ENCODE measurements at regions not wholly inside any gene's neighbourhood (a gene's known extent, or its start where the extent isn't known, plus 50 kb on each side); places are given as distances from the start of the nearest gene placed in this dataset.

DNA sequence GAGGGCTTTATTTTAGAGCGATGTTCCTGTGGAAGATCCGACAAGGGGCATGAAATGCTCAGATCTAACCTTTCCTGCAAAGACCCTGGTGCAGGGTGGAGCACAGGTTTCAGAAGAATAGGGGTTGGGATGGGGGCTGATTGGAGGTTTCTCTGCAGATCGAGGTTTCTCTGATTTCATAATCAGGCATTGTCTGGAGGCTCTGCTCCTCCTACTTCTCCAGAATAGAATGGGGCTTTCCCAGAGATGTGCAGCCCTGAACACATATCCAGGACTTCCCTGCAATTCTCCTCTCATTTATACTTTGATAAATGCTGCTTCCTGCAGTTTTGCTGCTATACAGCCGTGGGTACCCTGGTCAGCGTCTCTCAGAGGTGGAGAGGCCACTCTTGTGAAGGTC lies 397.6 kb upstream of the BOD1L1 start:
- H3K4me3 ChIP-seq (ENCODE audit: low read depth, low read length), result no peak overlapping the region
- no peak for DNase-seq (ENCODE audit: low read depth, low spot score)
- POLR2A ChIA-PET, result no interaction called here
- CTCF ChIA-PET, result no interaction called here
- H3K9me3 ChIP-seq (ENCODE audit: control insufficient read depth, insufficient read depth, low read length), result no peaks in the 10 kb centered on the region
- TF ChIP-seq, protein P1, sequence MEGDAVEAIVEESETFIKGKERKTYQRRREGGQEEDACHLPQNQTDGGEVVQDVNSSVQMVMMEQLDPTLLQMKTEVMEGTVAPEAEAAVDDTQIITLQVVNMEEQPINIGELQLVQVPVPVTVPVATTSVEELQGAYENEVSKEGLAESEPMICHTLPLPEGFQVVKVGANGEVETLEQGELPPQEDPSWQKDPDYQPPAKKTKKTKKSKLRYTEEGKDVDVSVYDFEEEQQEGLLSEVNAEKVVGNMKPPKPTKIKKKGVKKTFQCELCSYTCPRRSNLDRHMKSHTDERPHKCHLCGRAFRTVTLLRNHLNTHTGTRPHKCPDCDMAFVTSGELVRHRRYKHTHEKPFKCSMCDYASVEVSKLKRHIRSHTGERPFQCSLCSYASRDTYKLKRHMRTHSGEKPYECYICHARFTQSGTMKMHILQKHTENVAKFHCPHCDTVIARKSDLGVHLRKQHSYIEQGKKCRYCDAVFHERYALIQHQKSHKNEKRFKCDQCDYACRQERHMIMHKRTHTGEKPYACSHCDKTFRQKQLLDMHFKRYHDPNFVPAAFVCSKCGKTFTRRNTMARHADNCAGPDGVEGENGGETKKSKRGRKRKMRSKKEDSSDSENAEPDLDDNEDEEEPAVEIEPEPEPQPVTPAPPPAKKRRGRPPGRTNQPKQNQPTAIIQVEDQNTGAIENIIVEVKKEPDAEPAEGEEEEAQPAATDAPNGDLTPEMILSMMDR (IDR thresholded peaks at IDR 0.05; ENCODE audit: low read depth, low read length), result no peak
- no peak overlapping the region for H3K27ac ChIP-seq (ENCODE audit: low read depth, low read length)
- H3K27me3 ChIP-seq (ENCODE audit: control insufficient read depth, insufficient read depth, low read length), result no peaks in the 10 kb centered on the region

DNA sequence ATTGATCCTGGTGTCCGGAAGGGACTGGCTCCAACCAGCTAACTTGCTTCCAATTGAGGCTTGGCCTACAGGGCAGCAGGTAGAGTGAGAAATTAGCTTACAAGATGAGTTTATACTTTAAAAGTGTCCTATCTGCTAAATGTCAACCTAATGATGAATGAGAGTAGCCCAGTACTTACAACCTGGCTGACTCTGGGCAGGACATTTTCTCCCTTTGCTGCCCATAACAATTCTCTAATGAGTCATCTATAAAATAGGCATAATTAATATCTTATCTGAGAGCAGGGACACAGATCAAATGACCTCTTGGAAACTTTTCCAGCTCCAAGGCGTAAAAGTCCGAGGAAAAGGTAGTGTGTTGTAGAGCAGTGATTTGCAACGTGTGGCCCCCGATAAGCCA lies 398.4 kb upstream of the BOD1L1 start:
- TF ChIP-seq, protein P1 (IDR thresholded peaks at IDR 0.05; ENCODE audit: low read depth, low read length), result no peak
- no peak overlapping the region for H3K27ac ChIP-seq (ENCODE audit: low read depth, low read length)
- CTCF ChIA-PET, result no interaction called here
- H3K27me3 ChIP-seq (ENCODE audit: control insufficient read depth, insufficient read depth, low read length), result no peaks in the 10 kb centered on the region
- H3K4me3 ChIP-seq (ENCODE audit: low read depth, low read length), result no peak overlapping the region
- H3K9me3 ChIP-seq (ENCODE audit: control insufficient read depth, insufficient read depth, low read length), result no peaks in the 10 kb centered on the region
- DNase-seq (ENCODE audit: low read depth, low spot score), result no peak
- POLR2A ChIA-PET, result no interaction called here

DNA sequence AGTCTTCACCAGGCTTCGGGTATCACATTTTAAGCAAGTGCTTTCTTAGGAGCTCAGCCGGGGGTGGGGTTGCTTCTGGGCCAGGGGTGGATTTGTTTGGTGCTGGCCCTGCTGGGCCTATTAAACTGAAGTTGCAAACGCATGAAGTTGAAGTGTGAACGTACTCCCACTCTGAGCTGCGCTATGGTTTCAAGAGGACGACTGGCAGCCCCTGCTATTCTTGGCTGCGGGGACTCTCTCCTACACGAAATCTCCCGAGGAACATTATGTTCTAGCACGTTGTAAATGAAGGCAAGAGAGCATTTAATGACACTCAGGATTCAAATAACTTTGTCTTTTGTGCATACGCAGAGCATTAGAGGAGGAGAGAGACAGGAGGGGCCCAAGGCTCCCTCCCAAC lies 401.3 kb upstream of the BOD1L1 start:
- CTCF ChIA-PET, result no interaction called here

DNA sequence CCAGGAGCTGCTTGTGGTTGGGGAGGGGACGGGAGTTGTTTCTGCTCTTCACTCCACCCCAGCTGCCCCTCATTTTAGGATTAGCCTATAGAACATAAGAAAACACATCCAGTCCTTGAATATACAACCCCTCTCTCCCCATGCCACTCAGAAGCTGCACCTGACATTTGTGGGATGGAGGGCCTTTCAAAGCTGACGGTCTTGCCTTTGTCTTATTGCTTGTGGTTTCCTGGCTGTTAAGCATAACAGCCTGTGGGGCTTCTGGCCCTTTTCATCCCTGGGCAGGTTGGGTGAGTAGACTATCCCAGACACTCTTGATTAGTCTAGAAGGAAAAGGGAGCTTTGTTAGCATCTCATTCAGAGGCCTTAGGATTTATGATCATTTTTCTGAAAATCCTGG lies 407.6 kb upstream of the BOD1L1 start:
- Histone ChIP-seq H3K27me3 (ENCODE audit: control insufficient read depth, insufficient read depth, low read length) (no peaks in the 10 kb centered on the region), H3K9me3 (ENCODE audit: control insufficient read depth, insufficient read depth, low read length) (no peaks in the 10 kb centered on the region), H3K4me3 (ENCODE audit: low read depth, low read length) (no peak overlapping the region), H3K27ac (ENCODE audit: low read depth, low read length) (no peak overlapping the region)
- no peak for DNase-seq (ENCODE audit: low read depth, low spot score)
- TF ChIP-seq, protein P1 (IDR thresholded peaks at IDR 0.05; ENCODE audit: low read depth, low read length), result no peak
- ChIA-PET POLR2A (no interaction called here), CTCF (no interaction called here)

More for the DNA sequence above, 401.3 kb upstream of the BOD1L1 start:
- no peak for DNase-seq (ENCODE audit: low read depth, low spot score)
- Histone ChIP-seq H3K4me3 (ENCODE audit: low read depth, low read length) (no peak overlapping the region), H3K27ac (ENCODE audit: low read depth, low read length) (no peak overlapping the region), H3K27me3 (ENCODE audit: control insufficient read depth, insufficient read depth, low read length) (no peaks in the 10 kb centered on the region), H3K9me3 (ENCODE audit: control insufficient read depth, insufficient read depth, low read length) (no peaks in the 10 kb centered on the region)
- POLR2A ChIA-PET, result no interaction called here
- TF ChIP-seq, protein P1 (IDR thresholded peaks at IDR 0.05; ENCODE audit: low read depth, low read length), result no peak

DNA sequence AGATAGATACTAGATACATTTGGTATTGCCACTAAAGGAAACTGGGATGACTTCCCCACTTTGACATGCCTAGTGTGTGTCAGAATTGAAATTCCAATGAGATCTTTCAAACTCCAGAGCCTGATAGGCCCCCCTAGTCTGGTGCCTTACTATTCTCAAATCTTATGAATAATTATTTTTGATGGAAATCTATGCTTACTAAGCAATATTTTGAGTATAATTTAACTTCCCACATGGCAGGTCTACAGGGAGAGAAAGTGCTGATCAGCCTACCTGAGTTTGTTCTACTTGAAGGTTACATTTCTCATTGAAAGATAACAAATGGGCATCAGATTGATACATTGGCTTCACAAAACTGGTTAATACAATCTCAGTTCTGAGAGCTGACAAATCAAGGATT lies 415.7 kb upstream of the BOD1L1 start:
- POLR2A ChIA-PET, result no interaction called here
- H3K27ac ChIP-seq (ENCODE audit: low read depth, low read length), result no peak overlapping the region
- TF ChIP-seq, protein P1 (IDR thresholded peaks at IDR 0.05; ENCODE audit: low read depth, low read length), result no peak
- H3K4me3 ChIP-seq (ENCODE audit: low read depth, low read length), result no peak overlapping the region
- CTCF ChIA-PET, result interaction anchor here (1.8 kb wide), 1 partner anchor 387 kb away, joined by 4 read pairs; no protein-coding TSS in a partner anchor
- DNase-seq (ENCODE audit: low read depth, low spot score), result no peak
- H3K27me3 ChIP-seq (ENCODE audit: control insufficient read depth, insufficient read depth, low read length), result no peaks in the 10 kb centered on the region
- H3K9me3 ChIP-seq (ENCODE audit: control insufficient read depth, insufficient read depth, low read length), result no peaks in the 10 kb centered on the region
